GM12878 (cell line): ENCODE measurements at regions not wholly inside any gene's neighbourhood (a gene's known extent, or its start where the extent isn't known, plus 50 kb on each side); places are given as distances from the start of the nearest gene placed in this dataset.

ENCODE experiments used
- ATAC-seq: fragments of 200-7000 bp; cut with Tn5 transposase; 3 replicates; pipeline ENCODE4 v1.9.1; 2020; ENCODE audit warnings: mild to moderate bottlenecking, moderate library complexity
- BruUV-seq: library from RNA; stranded (reverse); fragments of 400-500 nt; replicated peaks from 2 replicates; lab custom pipeline; 2021; lab: Mats Ljungman, UMichigan
- CTCF ChIA-PET: fragments of 300-600 bp; sonication (Branson Sonifier 250); formaldehyde crosslinking; extraction: SDS; loops from one replicate; lab custom pipeline; 2021; ENCODE audit warnings: inconsistent platforms; lab: Yijun Ruan, JAX
- POLR2A ChIA-PET: fragments of 350-600 bp; formaldehyde crosslinking; extraction: SDS; loops from one replicate; lab custom pipeline; 2021; ENCODE audit warnings: inconsistent platforms; lab: Charles Lee
- RAD21 ChIA-PET: fragments of 300-600 bp; sonication (Branson Sonifier 250); formaldehyde crosslinking; loops from one replicate; lab custom pipeline; 2023; ENCODE audit warnings: antibody characterized with exemption; ENCODE audit not compliant: unreplicated experiment; lab: Charles Lee
- SMC1A ChIA-PET: fragments of 300-600 bp; sonication (Branson Sonifier 250); formaldehyde crosslinking; loops from one replicate; lab custom pipeline; 2023; ENCODE audit not compliant: unreplicated experiment, uncharacterized antibody; lab: Charles Lee
- DNase-seq: peaks from one replicate; pipeline ENCODE4 v3.0.0-alpha.2; 2011; ENCODE audit warnings: low read depth, low spot score
- FAIRE-seq: peaks from 3 replicates; lab custom pipeline; 2011; peaks lifted over from hg19 to GRCh38; lab: Jason Lieb, UNC
- H2AFZ ChIP-seq: 2 replicates; pipeline ENCODE4 v1.6.0; 2011; ENCODE audit warnings: low read depth, low read length, control low read depth; ENCODE audit not compliant: control insufficient read depth
- H3K27ac ChIP-seq: 2 replicates; pipeline ENCODE4 v1.5.1; 2011; ENCODE audit warnings: control low read depth; ENCODE audit not compliant: control insufficient read depth, insufficient read depth
- H3K27me3 ChIP-seq, 2 experiments: replicated peaks in 1 of 2; 2 replicates each; pipeline versions ENCODE4 v1.6.0 to v1.6.1; 2011; ENCODE audit warnings: low read length in 1 of 2; ENCODE audit not compliant: control insufficient read depth in 2 of 2, insufficient read depth in 2 of 2
- H3K36me3 ChIP-seq, 2 experiments: 2 replicates each; pipeline ENCODE4 v1.5.1; 2011; ENCODE audit warnings: low read length in 1 of 2; ENCODE audit not compliant: control insufficient read depth in 2 of 2, insufficient read depth in 2 of 2
- H3K4me1 ChIP-seq: 2 replicates; pipeline ENCODE4 v1.6.1; 2011; ENCODE audit warnings: mild to moderate bottlenecking, low read length, moderate library complexity, mixed read lengths; ENCODE audit not compliant: control insufficient read depth, insufficient read depth
- H3K4me2 ChIP-seq: 2 replicates; pipeline ENCODE4 v1.6.0; 2011; ENCODE audit warnings: control low read depth; ENCODE audit not compliant: control insufficient read depth, insufficient read depth
- H3K4me3 ChIP-seq: fragments of 200-600 bp; sonication (generic); 2 replicates; pipeline ENCODE4 v1.5.1; 2016
- H3K79me2 ChIP-seq: 2 replicates; pipeline ENCODE4 v1.6.0; 2011; ENCODE audit warnings: low read length; ENCODE audit not compliant: control insufficient read depth, insufficient read depth
- H3K9ac ChIP-seq: 2 replicates; pipeline ENCODE4 v1.8.0; 2011; ENCODE audit warnings: low read length, control low read depth, mixed read lengths; ENCODE audit not compliant: control insufficient read depth, insufficient read depth
- H3K9me3 ChIP-seq: replicated peaks from 3 replicates; pipeline ENCODE4 v1.5.1; 2011; ENCODE audit warnings: mild to moderate bottlenecking, low read length; ENCODE audit not compliant: control insufficient read depth, insufficient read depth
- H4K20me1 ChIP-seq: 2 replicates; pipeline ENCODE4 v1.6.0; 2011; ENCODE audit not compliant: control insufficient read depth, insufficient read depth
- CHD2 ChIP-seq: IDR thresholded peaks from 2 replicates; pipeline ENCODE4 v1.6.1; 2011; ENCODE audit warnings: low read depth, low read length, improper control_type of control experiment, borderline replicate concordance
- POLR2AphosphoS2 ChIP-seq: IDR thresholded peaks from 2 replicates; pipeline ENCODE4 v1.6.1; 2011; ENCODE audit warnings: low read depth, mild to moderate bottlenecking, low read length, improper control_type of control experiment, moderate library complexity
- ZNF24 ChIP-seq: fragments of 450-650 bp; IDR thresholded peaks from 2 replicates; pipeline ENCODE4 v1.6.1; 2017; ENCODE audit warnings: antibody characterized with exemption, mild to moderate bottlenecking
- ZNF622 ChIP-seq: fragments of 450-650 bp; IDR thresholded peaks from 2 replicates; pipeline ENCODE4 v1.6.1; 2017; ENCODE audit warnings: mild to moderate bottlenecking, inconsistent platforms
- WGBS: methylation state at CpG from one replicate; pipeline ENCODE4 v1.1.6; 2016; ENCODE audit warnings: low lambda C conversion rate; ENCODE audit not compliant: insufficient replicate concordance, insufficient coverage; ENCODE audit errors: missing lambda C conversion rate; 5-methylcytosine and 5-hydroxymethylcytosine counted together
- in situ Hi-C: fragments of 300-500 bp; cut with MboI; formaldehyde crosslinking; loops from 9 replicates; pipeline ENCODE4 v1.14.3; 2018; ENCODE audit warnings: mixed read lengths
- intact Hi-C: fragments of 100-400 bp; cut with micrococcal nuclease; formaldehyde crosslinking; loops from one replicate; pipeline ENCODE4 v1.14.2; 2022; ENCODE audit not compliant: unreplicated experiment
- TF ChIP-seq, protein P1 (sequence below): IDR thresholded peaks from 2 replicates; pipeline ENCODE4 v1.6.1; 2012; ENCODE audit warnings: mild to moderate bottlenecking, low read depth, low read length

DNA sequence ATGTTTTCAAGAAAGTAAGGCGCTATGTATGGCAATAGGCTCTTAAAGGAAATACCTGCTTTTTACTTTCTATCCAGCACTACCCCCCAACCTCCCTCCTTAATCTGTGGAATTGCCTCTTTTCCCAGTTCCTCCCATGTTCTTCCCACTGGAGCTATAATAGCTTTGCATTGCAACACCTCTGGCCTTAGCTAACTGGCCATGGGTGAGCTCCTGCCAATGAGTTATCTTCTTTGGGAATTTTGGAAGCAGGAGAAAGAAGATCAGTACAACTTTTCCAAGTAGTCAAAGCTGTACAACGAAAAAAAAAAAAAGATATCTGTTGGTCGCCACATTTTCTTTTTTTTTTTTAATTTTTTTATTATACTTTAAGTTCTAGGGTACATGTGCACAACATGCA is 398.0 kb downstream of the NPIPA8 start (continued):
- TF ChIP-seq, protein P1, sequence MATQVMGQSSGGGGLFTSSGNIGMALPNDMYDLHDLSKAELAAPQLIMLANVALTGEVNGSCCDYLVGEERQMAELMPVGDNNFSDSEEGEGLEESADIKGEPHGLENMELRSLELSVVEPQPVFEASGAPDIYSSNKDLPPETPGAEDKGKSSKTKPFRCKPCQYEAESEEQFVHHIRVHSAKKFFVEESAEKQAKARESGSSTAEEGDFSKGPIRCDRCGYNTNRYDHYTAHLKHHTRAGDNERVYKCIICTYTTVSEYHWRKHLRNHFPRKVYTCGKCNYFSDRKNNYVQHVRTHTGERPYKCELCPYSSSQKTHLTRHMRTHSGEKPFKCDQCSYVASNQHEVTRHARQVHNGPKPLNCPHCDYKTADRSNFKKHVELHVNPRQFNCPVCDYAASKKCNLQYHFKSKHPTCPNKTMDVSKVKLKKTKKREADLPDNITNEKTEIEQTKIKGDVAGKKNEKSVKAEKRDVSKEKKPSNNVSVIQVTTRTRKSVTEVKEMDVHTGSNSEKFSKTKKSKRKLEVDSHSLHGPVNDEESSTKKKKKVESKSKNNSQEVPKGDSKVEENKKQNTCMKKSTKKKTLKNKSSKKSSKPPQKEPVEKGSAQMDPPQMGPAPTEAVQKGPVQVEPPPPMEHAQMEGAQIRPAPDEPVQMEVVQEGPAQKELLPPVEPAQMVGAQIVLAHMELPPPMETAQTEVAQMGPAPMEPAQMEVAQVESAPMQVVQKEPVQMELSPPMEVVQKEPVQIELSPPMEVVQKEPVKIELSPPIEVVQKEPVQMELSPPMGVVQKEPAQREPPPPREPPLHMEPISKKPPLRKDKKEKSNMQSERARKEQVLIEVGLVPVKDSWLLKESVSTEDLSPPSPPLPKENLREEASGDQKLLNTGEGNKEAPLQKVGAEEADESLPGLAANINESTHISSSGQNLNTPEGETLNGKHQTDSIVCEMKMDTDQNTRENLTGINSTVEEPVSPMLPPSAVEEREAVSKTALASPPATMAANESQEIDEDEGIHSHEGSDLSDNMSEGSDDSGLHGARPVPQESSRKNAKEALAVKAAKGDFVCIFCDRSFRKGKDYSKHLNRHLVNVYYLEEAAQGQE, result no peak
- TF ChIP-seq ZNF24 (no peak), ZNF622 (no peak)

DNA sequence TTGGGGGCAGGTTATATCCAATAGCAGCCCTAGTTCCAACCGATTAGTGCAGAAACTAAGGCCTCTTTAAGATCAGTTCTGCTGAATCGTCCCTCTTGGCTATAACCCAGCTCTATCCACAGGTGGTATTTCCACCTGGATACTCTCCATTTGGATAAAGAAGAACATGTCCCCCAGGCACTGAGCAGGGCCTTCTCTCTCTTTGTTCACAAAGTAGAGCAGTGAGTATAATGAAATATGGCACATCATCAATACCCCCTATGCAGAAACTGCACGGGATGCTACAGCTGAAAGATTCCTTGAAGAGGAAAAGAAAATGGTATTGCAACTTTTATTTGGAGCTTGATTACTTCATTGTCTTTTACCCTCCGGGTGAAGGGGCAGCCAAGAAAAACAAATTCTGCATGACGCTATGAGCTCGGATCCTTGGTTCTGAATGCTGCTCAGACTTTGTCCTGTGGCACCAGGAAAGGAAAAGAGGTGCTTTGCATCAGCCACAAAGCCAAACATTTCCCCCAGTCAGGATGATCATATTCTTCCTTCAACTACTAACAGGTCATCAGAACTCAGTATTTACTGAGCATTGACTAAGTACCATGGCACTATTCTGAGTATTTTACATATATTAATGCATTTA is 399.7 kb downstream of the NPIPA8 start:
- Histone ChIP-seq H3K9ac (no peak overlapping the region), H3K27me3 (no peaks in the 10 kb centered on the region), H3K4me1 (peaks cover 18% of the 10 kb centered on the region)
- RAD21 ChIA-PET, result no interaction called here
- SMC1A ChIA-PET, result interaction anchor here (1.1 to 1.2 kb wide), 2 partner anchors 35 to 822 kb away, joined by 3 to 4 read pairs; no protein-coding TSS in a partner anchor
- intact Hi-C loops, result no loop called here
- no peak for TF ChIP-seq POLR2AphosphoS2
- no peak for TF ChIP-seq CHD2
- TF ChIP-seq, all 136 proteins: peak for 0
- DNase-seq, result no peak
- Histone ChIP-seq H3K27ac (no peak overlapping the region), H2AFZ (no peak overlapping the region), H3K4me3 (no peak overlapping the region), H3K79me2 (no peaks in the 10 kb centered on the region), H3K4me2 (no peak overlapping the region), H3K36me3 (no peaks in the 10 kb centered on the region), H4K20me1 (no peaks in the 10 kb centered on the region), H3K9me3 (no peaks in the 10 kb centered on the region)
- in situ Hi-C loops, result loop anchor here (25.0 kb wide), 1 partner anchor 825 kb away; no protein-coding TSS in a partner anchor
- no peak for ATAC-seq
- BruUV-seq, result no TSS peak
- CTCF ChIA-PET, result interaction anchor here (4.3 kb wide), 1 partner anchor 15 kb away, joined by 20 read pairs; no protein-coding TSS in a partner anchor
- WGBS, result 63% methylated on average over 6 of the region's 6 CpGs
- no peak for FAIRE-seq
- POLR2A ChIA-PET, result no interaction called here
